PFSK-1 (cell line): ENCODE measurements at regions not wholly inside any gene's neighbourhood (a gene's known extent, or its start where the extent isn't known, plus 50 kb on each side); places are given as distances from the start of the nearest gene placed in this dataset.

ENCODE experiments used
- FOXP2 ChIP-seq: optimal IDR thresholded peaks from 2 replicates; pipeline ENCODE3; 2011; ENCODE audit warnings: borderline replicate concordance, control low read depth, inconsistent platforms; ENCODE audit not compliant: insufficient read depth; ENCODE audit errors: extremely low read length, extremely low read depth
- POLR2AphosphoS5 ChIP-seq: IDR thresholded peaks from 2 replicates; pipeline ENCODE4 v1.6.1; 2012; ENCODE audit warnings: low read depth, mild to moderate bottlenecking, control low read depth, low read length, moderate library complexity
- REST ChIP-seq, 2 experiments: IDR thresholded peaks; 2 replicates each; pipeline versions ENCODE4 v1.6.1 to v1.8.0; 2011 to 2012; ENCODE audit warnings: low read depth in 2 of 2, low read length in 2 of 2, control low read depth in 1 of 2, inconsistent platforms in 1 of 2, mild to moderate bottlenecking in 1 of 2, moderate library complexity in 1 of 2; ENCODE audit not compliant: insufficient read depth in 1 of 2
- SIN3A ChIP-seq: IDR thresholded peaks from 2 replicates; pipeline ENCODE4 v1.6.1; 2012; ENCODE audit warnings: mild to moderate bottlenecking, low read length, moderate library complexity, borderline replicate concordance; ENCODE audit not compliant: insufficient read depth
- TAF1 ChIP-seq: IDR thresholded peaks from 2 replicates; pipeline ENCODE4 v1.6.1; 2012; ENCODE audit warnings: low read length, control low read depth, borderline replicate concordance; ENCODE audit not compliant: insufficient read depth

- TF ChIP-seq FOXP2 = no peak
- no peak for TF ChIP-seq POLR2AphosphoS5
- TF ChIP-seq SIN3A = no peak
Observed at GRCh38 chr12:46517579-46517962, 145.0 kb upstream of the SLC38A2 start.

GRCh38 chr12:46516933-46517578 lies 144.5 kb upstream of the SLC38A2 start:
- TF ChIP-seq REST (IDR thresholded peaks at IDR 0.05; ENCODE audit: insufficient read depth in 1 of 2, low read depth in 2 of 2, low read length in 2 of 2) (no peak), FOXP2 (no peak), TAF1 (no peak), SIN3A (no peak), POLR2AphosphoS5 (no peak)

DNA sequence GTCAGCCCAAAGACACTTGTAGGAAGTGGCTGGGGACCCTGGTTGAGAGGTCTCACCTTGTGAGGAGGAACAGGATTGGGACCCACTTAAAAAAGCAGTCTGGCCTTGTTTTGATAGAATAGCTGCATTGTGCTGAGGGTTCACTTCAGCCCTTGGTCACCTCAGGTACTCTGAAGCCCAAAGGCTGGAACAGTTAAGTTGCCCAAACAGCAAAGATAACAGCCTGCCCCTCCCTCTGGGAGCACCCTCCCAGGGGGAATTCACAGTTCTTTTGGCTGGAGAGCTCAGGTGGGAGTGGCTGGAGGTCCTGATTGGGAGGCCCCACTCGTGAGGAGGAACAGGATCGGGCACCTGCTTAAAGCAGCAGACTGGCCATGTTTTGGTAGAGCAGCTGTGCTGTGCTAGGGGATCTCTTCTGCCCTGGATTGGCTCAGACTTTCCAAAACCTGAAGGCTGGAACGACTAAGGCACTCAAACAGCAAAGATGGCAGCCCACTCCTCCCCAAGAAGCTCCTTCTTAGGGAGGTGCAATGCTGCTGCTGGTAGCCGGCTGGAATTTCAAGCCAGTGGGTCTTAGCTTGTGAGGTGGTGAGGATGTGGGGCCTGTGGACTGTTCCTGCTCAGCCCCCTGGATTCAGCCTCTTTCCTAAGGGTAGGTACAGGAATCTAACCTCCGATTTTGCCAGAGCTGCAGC lies 143.8 kb upstream of the SLC38A2 start:
- no peak for TF ChIP-seq REST (IDR thresholded peaks at IDR 0.05; ENCODE audit: insufficient read depth in 1 of 2, low read depth in 2 of 2, low read length in 2 of 2)
- TF ChIP-seq POLR2AphosphoS5 = no peak
- TF ChIP-seq TAF1 = no peak
- TF ChIP-seq FOXP2 = no peak
- TF ChIP-seq SIN3A = no peak

DNA sequence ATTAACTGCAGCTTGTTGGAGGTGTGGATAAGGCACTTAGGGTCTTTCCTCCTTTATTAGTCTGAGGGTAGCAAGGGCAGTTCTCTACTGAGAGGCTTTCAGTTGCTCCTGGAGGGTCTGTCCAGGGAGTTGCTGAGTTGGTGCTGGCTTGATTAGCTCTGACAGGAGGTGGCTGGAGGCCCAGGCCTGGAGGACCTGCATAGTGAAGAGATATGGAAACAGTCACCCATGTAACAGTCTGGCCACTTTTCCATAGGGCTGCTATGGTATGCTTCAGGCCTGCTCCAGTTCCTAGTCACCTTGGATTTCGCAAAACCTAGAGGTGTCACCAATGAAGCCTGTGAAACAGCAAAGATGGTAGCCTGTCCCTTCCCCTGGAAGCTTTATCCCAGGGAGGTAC lies 143.3 kb upstream of the SLC38A2 start:
- TF ChIP-seq REST (IDR thresholded peaks at IDR 0.05; ENCODE audit: insufficient read depth in 1 of 2, low read depth in 2 of 2, low read length in 2 of 2) (no peak), SIN3A (no peak), TAF1 (no peak), FOXP2 (no peak), POLR2AphosphoS5 (no peak)

- TF ChIP-seq POLR2AphosphoS5 (no peak), FOXP2 (no peak), REST (IDR thresholded peaks at IDR 0.05; ENCODE audit: insufficient read depth in 1 of 2, low read depth in 2 of 2, low read length in 2 of 2) (no peak), TAF1 (no peak), SIN3A (no peak)
Observed at GRCh38 chr12:46514886-46515285, 142.3 kb upstream of the SLC38A2 start.
